ENCODE measurements at regions not wholly inside any gene's neighbourhood (a gene's known extent, or its start where the extent isn't known, plus 50 kb on each side); places are given as distances from the start of the nearest gene placed in this dataset.

- TF ChIP-seq CTCF (IDR thresholded peaks at IDR 0.05), result no peak
- DNase-seq (ENCODE audit: low spot score) (no peak), ATAC-seq (ENCODE audit: low FRiP score) (no peak)
Observed at GRCh38 chr2:221145396-221145795, 426.7 kb downstream of the EPHA4 start.

GRCh38 chr2:221153226-221153625, 418.9 kb downstream of the EPHA4 start:
- DNase-seq (ENCODE audit: low spot score), result no peak
- TF ChIP-seq CTCF (IDR thresholded peaks at IDR 0.05), result no peak

GRCh38 chr2:221154176-221154575, 417.9 kb downstream of the EPHA4 start:
- TF ChIP-seq CTCF (IDR thresholded peaks at IDR 0.05), result no peak
- ATAC-seq (ENCODE audit: low FRiP score) (no peak), DNase-seq (ENCODE audit: low spot score) (no peak)

More at GRCh38 chr2:221153226-221153625, 418.9 kb downstream of the EPHA4 start:
- no peak for ATAC-seq (ENCODE audit: low FRiP score)

GRCh38 chr2:221156062-221156734, 415.9 kb downstream of the EPHA4 start:
- no peak for DNase-seq (ENCODE audit: low spot score)
- TF ChIP-seq CTCF (IDR thresholded peaks at IDR 0.05), result no peak
- no peak for ATAC-seq (ENCODE audit: low FRiP score)

- ATAC-seq (ENCODE audit: low FRiP score) (no peak), DNase-seq (ENCODE audit: low spot score) (no peak)
- no peak for TF ChIP-seq CTCF (IDR thresholded peaks at IDR 0.05)
Observed at GRCh38 chr2:221161186-221161585, 410.9 kb downstream of the EPHA4 start.

GRCh38 chr2:221166292-221166691, 405.8 kb downstream of the EPHA4 start:
- TF ChIP-seq CTCF (IDR thresholded peaks at IDR 0.05), result no peak
- ATAC-seq (ENCODE audit: low FRiP score) (no peak), DNase-seq (ENCODE audit: low spot score) (no peak)

GRCh38 chr2:221167561-221167960, 404.5 kb downstream of the EPHA4 start:
- no peak for ATAC-seq (ENCODE audit: low FRiP score)
- TF ChIP-seq CTCF (IDR thresholded peaks at IDR 0.05), result no peak
- no peak for DNase-seq (ENCODE audit: low spot score)

All from omental fat pad (tissue), 3 donors.